Fibroblast of lung (primary cell): ENCODE measurements at regions not wholly inside any gene's neighbourhood (a gene's known extent, or its start where the extent isn't known, plus 50 kb on each side); places are given as distances from the start of the nearest gene placed in this dataset.

Experiments
- EZH2 ChIP-seq: IDR thresholded peaks from 2 replicates; pipeline ENCODE4 v1.5.1; 2012; ENCODE audit warnings: low read length, control low read depth, mild to moderate bottlenecking; ENCODE audit errors: missing control alignments
- TF ChIP-seq, protein P1 (sequence below), 2 donors: IDR thresholded peaks in 1 of 2; conservative IDR thresholded peaks in 1 of 2; 1 replicate in 1 of 2; 2 replicates in 1 of 2; pipeline ENCODE4 v1.5.1; 2011 to 2012; ENCODE audit warnings: low read length in 2 of 2, control low read depth in 1 of 2, inconsistent platforms in 1 of 2, low read depth in 1 of 2, mild to moderate bottlenecking in 1 of 2

DNA sequence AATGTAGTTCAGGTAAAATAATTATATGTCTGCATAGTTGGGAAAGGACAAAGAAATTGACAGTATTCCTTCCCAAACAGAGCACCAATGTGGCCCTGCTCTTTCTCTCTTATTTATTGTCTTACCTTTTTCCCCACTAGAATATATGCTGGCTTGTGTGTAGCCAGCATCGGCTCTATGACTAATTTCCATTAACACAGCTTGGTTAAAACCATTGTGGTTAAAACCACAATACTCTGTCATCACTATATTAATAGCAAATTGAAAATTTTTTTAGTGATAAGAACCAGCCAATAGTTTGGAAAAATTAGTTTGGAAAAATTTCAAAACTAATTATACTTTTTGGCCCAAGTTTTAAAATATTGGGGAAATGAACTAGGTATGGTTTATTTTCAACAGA, 535.1 kb downstream of the UTRN start:
- TF ChIP-seq, protein P1, sequence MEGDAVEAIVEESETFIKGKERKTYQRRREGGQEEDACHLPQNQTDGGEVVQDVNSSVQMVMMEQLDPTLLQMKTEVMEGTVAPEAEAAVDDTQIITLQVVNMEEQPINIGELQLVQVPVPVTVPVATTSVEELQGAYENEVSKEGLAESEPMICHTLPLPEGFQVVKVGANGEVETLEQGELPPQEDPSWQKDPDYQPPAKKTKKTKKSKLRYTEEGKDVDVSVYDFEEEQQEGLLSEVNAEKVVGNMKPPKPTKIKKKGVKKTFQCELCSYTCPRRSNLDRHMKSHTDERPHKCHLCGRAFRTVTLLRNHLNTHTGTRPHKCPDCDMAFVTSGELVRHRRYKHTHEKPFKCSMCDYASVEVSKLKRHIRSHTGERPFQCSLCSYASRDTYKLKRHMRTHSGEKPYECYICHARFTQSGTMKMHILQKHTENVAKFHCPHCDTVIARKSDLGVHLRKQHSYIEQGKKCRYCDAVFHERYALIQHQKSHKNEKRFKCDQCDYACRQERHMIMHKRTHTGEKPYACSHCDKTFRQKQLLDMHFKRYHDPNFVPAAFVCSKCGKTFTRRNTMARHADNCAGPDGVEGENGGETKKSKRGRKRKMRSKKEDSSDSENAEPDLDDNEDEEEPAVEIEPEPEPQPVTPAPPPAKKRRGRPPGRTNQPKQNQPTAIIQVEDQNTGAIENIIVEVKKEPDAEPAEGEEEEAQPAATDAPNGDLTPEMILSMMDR (conservative IDR thresholded peaks at IDR 0.05 in 1 of 2, IDR thresholded peaks at IDR 0.05 in 1 of 2; ENCODE audit: low read depth in 1 of 2, low read length in 2 of 2): no peak
- TF ChIP-seq EZH2: no peak
